T47D (cell line): ENCODE measurements at regions not wholly inside any gene's neighbourhood (a gene's known extent, or its start where the extent isn't known, plus 50 kb on each side); places are given as distances from the start of the nearest gene placed in this dataset.

Source experiments
- DNase-seq, 2 experiments: peaks; one replicate each; pipeline versions ENCODE4 v3.0.0 to v3.0.0-alpha.2; 2011 to 2012; ENCODE audit warnings: low read depth in 1 of 2, low spot score in 1 of 2
- JUND ChIP-seq: IDR thresholded peaks from 2 replicates; pipeline ENCODE4 v1.6.1; 2012; ENCODE audit warnings: low read depth
- in situ Hi-C: cut with HindIII; loops from 2 replicates; pipeline ENCODE4 v1.10.0; 2016; ENCODE audit warnings: low sequenced_read_pairs, low pct_unique_long_range_greater_than_20kb

DNA sequence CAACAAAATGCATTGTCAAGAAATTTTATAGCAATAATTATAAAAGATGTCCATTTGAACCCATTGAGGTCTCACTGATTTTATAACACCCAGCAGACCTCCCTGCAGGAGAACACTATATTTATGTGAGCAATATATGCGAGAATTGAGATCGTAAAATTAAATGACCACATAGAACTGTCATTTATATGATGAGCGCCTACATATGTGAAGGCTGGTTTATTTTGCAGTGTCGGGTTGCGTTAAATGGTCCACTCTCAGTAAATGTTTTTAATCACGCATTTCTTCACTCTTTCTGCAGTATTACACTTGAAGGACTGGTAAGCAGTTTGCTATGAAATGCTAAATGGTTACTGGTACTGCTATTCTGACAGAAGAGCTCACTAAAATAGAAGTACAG lies 408.5 kb upstream of the AGTR1 start:
- no peak for DNase-seq
- in situ Hi-C loops: no loop called here
- no peak for TF ChIP-seq JUND

GRCh38 chr3:148297013-148297412 lies 400.7 kb upstream of the AGTR1 start:
- TF ChIP-seq JUND: no peak
- in situ Hi-C loops: no loop called here
- DNase-seq: no peak

DNA sequence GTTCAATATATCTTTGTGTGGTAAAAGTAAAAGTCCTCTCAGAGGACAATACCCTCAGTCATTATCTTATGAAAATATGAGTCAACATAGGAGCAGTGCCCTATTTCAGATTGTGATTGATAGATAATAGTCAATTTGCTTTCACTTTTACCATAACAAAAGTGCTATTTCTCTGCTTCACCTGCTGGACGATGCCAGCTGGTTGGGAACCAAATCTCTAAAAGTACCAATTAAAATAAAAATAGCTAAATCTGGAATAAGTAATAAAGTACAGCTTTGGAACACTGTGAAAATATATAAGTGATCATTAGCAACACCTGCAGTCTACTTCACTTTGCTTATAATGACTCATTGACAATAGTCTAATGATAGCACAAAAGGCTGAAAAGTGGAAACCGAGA lies 390.3 kb upstream of the AGTR1 start:
- in situ Hi-C loops: no loop called here
- TF ChIP-seq JUND: no peak
- DNase-seq: no peak

- DNase-seq: peak; percentile 17 to 66
- in situ Hi-C loops: no loop called here
Observed at GRCh38 chr3:148309390-148310035, 388.2 kb upstream of the AGTR1 start.

GRCh38 chr3:148315756-148316155 lies 381.9 kb upstream of the AGTR1 start:
- in situ Hi-C loops: no loop called here
- no peak for TF ChIP-seq JUND
- no peak for DNase-seq

More at GRCh38 chr3:148309390-148310035, 388.2 kb upstream of the AGTR1 start:
- no peak for TF ChIP-seq JUND

DNA sequence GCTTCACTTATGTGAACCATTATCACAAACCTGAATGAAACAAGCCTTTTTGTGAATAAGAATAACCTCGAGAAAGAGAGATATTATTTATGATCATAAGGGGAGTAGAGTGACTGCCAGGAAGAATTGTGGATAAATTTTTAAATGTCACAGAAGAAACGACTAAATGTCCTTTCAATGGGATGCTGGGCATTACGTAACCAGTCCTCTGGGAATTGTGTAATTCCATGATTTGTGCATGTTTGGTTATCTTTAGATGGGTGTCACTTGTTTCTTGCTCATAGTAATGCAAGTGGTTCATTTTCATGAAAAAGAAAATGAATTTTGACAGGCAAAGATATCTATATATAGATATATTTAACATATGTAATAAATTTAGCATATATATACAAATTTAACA lies 379.5 kb upstream of the AGTR1 start:
- no peak for DNase-seq
- in situ Hi-C loops: no loop called here
- TF ChIP-seq JUND: no peak

GRCh38 chr3:148319161-148319915 lies 378.4 kb upstream of the AGTR1 start:
- no peak for TF ChIP-seq JUND
- in situ Hi-C loops: no loop called here
- DNase-seq: no peak

DNA sequence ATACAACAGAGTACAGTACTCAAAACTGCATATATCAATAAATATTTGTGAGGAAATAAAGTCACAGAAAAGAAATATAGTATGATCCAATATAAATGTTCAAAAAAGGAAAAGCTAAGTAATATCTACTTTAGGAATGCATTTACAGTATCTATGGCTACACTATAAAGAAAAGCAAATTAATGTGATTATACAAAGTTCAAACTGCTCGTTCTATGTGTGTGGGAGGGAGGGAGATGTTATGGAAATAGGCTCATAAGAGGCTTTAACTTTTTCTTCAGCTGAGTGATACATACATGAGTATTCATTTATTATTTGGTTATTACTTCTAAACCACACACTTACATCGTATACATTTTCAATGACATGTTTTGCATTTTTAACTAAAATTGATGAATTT lies 377.7 kb upstream of the AGTR1 start:
- TF ChIP-seq JUND: no peak
- in situ Hi-C loops: no loop called here
- no peak for DNase-seq

DNA sequence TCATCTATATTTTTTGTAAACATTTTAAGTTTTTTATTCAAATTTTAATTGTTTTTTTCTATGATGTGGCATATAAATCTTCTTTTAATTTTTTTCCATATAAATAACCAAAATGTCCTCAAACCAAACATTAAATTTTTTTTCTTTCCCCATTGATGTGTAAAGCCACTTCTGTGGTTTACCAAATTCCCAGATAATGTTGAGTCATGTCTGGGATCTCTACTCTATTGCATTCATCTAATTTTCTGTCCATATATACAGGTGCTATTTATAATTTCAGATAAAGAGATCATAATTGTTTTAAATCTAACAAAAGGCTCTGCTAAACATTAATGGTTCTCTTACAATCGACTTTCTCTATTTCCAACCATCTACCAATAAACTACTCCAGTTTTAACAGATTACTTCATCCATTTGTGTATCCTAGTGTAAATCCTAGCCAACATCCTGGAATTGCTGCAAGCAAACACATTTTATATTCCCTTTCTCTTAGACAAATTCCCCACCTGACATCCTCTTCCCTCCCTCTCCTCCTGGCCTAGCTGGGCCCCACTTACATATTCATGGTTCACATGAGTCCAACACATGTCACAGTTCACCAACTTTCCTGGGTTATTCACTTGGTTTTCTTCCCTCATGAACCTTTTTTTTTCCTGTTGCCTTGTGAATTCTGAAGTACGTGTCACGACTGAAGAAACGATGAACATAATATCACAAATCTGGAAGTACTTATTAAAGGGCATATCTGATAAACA lies 368.0 kb upstream of the AGTR1 start:
- no peak for DNase-seq
- no peak for TF ChIP-seq JUND
- in situ Hi-C loops: no loop called here

DNA sequence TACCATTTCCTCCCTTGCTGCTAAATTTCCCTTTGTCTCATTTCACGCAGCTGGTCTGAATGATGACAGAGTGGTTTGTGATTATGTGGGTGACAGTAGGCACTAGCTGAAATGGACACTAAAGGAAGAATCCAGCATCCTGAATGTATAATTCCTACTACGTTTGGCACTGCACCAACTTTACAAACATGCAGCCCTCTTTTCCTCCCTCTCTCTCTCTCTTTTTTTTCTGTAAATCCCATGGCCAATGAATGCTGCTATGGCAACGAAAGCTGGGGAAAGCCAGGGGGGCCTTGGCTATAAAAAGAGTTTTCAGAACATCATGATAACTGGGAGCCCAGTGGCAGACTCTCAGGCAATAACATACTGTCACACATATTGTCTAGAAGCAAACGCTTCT lies 367.2 kb upstream of the AGTR1 start:
- in situ Hi-C loops: no loop called here

GRCh38 chr3:148331081-148331846 lies 366.4 kb upstream of the AGTR1 start:
- no peak for TF ChIP-seq JUND
- no peak for DNase-seq
- in situ Hi-C loops: no loop called here

More for the DNA sequence above, 367.2 kb upstream of the AGTR1 start:
- DNase-seq: no peak
- TF ChIP-seq JUND: no peak

- in situ Hi-C loops: no loop called here
- TF ChIP-seq JUND: no peak
- DNase-seq: peak in 1 of 2 experiments; percentile 15
Observed at GRCh38 chr3:148332509-148332908, 365.2 kb upstream of the AGTR1 start.

DNA sequence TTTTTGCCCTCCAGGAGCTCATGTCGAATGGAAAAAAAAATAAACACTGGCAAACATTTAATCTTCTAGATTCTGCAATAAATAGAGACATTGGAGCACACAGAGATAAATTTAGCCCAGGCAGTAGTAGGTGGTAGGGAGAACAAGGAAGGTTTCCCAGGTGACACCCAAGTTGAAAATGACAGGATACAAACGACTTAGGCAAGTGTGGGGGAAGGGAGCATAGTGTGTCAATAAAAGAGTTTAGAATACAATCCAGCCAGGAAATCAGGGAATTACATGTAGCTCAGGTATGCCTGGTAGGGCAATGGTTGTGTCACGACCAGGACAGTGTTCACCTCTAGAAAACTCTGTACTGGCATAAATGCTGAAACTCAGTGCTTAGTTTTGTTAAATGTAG lies 364.6 kb upstream of the AGTR1 start:
- peak in 1 of 2 experiments; percentile 71 for DNase-seq
- no peak for TF ChIP-seq JUND
- in situ Hi-C loops: no loop called here
